C4-2B (cell line): ENCODE measurements at regions not wholly inside any gene's neighbourhood (a gene's known extent, or its start where the extent isn't known, plus 50 kb on each side); places are given as distances from the start of the nearest gene placed in this dataset.

Experiments
- H3K27ac ChIP-seq: fragments of 450-650 bp; 2 replicates; pipeline ENCODE4 v1.5.1; 2017
- CTCF ChIP-seq: fragments of 450-650 bp; conservative IDR thresholded peaks from 2 replicates; pipeline ENCODE4 v1.5.1; 2017; ENCODE audit warnings: mild to moderate bottlenecking
- ZFX ChIP-seq: fragments of 450-650 bp; IDR thresholded peaks from 2 replicates; pipeline ENCODE4 v1.6.1; 2017

GRCh38 chr18:27673861-27674260 is 488.8 kb upstream of the CHST9 start:
- no peak overlapping the region for H3K27ac ChIP-seq
- no peak for TF ChIP-seq CTCF
- TF ChIP-seq ZFX, result no peak

GRCh38 chr18:27668158-27668557 is 483.1 kb upstream of the CHST9 start:
- no peak overlapping the region for H3K27ac ChIP-seq
- no peak for TF ChIP-seq ZFX
- no peak for TF ChIP-seq CTCF

GRCh38 chr18:27667064-27667463 is 482.0 kb upstream of the CHST9 start:
- no peak overlapping the region for H3K27ac ChIP-seq
- no peak for TF ChIP-seq ZFX
- TF ChIP-seq CTCF, result no peak

- TF ChIP-seq CTCF (no peak), ZFX (no peak)
- no peak overlapping the region for H3K27ac ChIP-seq
These were observed 480.9 kb upstream of the CHST9 start for GRCh38 chr18:27666016-27666415.

- H3K27ac ChIP-seq, result no peak overlapping the region
- TF ChIP-seq ZFX (no peak), CTCF (no peak)
These were observed 480.2 kb upstream of the CHST9 start for GRCh38 chr18:27665264-27665799.

DNA sequence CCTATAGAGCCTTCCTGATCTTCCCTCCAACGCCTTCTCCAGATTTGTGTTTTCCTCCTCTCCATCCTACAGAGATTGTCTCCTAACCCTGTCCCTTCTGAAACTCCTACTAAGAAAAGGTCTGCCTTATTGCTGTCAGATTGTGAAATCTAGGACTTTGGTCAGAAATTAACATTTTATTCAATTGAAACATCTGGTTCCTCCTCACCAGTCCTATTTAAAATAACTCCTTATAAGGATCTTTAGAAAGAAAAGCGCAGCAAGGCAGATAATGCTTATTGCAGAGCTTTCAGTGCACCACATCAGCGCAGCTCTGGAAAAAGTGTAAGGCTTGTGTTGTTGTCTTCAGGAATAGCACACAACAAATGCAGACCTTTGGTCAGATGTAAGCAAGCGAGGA is 477.8 kb upstream of the CHST9 start:
- no peak for TF ChIP-seq CTCF
- TF ChIP-seq ZFX, result no peak
- H3K27ac ChIP-seq, result no peak overlapping the region

GRCh38 chr18:27662537-27662936 is 477.4 kb upstream of the CHST9 start:
- no peak overlapping the region for H3K27ac ChIP-seq
- TF ChIP-seq ZFX (no peak), CTCF (no peak)
